ENCODE measurements at regions not wholly inside any gene's neighbourhood (a gene's known extent, or its start where the extent isn't known, plus 50 kb on each side); places are given as distances from the start of the nearest gene placed in this dataset.

DNA sequence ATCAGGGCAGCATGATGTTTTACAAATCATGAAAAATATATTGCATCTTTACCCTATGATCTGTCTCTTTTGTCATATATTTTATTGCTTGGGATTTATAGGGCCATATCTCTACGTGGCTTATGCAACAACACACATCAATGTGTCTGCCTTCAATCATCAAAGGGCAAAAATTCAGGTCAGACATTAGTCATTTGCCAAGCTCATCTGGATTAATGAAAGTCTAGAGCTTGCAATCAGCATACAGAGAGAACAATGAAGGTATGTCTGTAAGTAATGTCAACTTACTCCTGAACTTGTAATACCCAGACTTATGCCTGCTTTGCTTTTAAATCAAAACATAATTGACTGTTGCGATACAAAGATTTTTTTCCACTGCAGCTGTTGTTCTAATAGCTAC, 282.7 kb downstream of the HAO1 start:
- no peaks in the 10 kb centered on the region for H3K4me1 ChIP-seq (ENCODE audit: control insufficient read depth, low read depth, low read length)
- no peaks in the 10 kb centered on the region for H3K36me3 ChIP-seq (ENCODE audit: control insufficient read depth, low read depth, low read length)
- H3K27me3 ChIP-seq (ENCODE audit: control insufficient read depth, insufficient read depth, low read length), result no peaks in the 10 kb centered on the region
- H3K27ac ChIP-seq (ENCODE audit: low read length), result no peak overlapping the region
- no peak overlapping the region for H3K4me3 ChIP-seq (ENCODE audit: low read length)
- H3K9me3 ChIP-seq (ENCODE audit: control insufficient read depth, low read depth, low read length), result no peaks in the 10 kb centered on the region
- no peak overlapping the region for H3K9ac ChIP-seq (ENCODE audit: low read length)

DNA sequence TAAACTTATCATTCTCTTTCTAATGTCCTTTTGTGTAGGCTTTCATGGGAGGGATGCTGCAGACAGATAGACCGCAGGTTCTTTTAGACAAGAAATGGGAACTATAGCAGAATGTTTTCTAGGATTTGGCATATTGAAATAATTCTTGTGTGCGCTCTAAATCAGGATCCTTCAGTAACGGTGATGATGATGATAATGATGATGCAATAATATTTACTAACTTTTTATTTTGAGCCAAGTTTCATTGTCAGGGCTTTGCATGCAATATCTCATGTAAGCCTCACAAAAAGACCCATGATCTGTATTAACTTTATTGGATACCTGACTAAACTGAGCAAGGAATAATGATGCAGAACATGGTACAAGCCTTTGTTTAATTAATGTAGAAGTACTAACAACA, 280.1 kb downstream of the HAO1 start:
- no peaks in the 10 kb centered on the region for H3K9me3 ChIP-seq (ENCODE audit: control insufficient read depth, low read depth, low read length)
- H3K9ac ChIP-seq (ENCODE audit: low read length), result no peak overlapping the region
- H3K36me3 ChIP-seq (ENCODE audit: control insufficient read depth, low read depth, low read length), result no peaks in the 10 kb centered on the region
- no peaks in the 10 kb centered on the region for H3K27me3 ChIP-seq (ENCODE audit: control insufficient read depth, insufficient read depth, low read length)
- no peak overlapping the region for H3K4me3 ChIP-seq (ENCODE audit: low read length)
- peaks cover 4% of the 10 kb centered on the region for H3K4me1 ChIP-seq (ENCODE audit: control insufficient read depth, low read depth, low read length)
- no peak overlapping the region for H3K27ac ChIP-seq (ENCODE audit: low read length)

DNA sequence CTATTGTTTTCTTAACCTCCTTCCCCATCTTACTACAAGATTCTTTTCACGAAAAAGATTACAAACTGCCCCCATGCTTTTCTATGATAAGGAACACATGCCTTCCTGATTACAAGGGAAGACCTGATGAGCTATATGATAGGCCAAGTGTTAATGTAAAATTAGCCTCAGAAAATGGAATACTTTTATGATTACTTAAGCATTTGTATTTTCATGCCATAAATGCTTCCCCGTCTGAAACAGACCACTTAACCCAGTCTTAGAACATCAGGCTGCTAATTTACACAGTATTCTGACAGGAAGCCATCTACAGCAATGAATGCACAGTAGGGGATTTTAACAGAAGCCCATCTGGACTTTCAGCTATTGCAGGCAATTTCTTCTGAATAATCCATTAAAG, 274.9 kb downstream of the HAO1 start:
- Histone ChIP-seq H3K9ac (ENCODE audit: low read length) (no peak overlapping the region), H3K27me3 (ENCODE audit: control insufficient read depth, insufficient read depth, low read length) (no peaks in the 10 kb centered on the region), H3K36me3 (ENCODE audit: control insufficient read depth, low read depth, low read length) (no peaks in the 10 kb centered on the region), H3K27ac (ENCODE audit: low read length) (no peak overlapping the region), H3K9me3 (ENCODE audit: control insufficient read depth, low read depth, low read length) (no peaks in the 10 kb centered on the region), H3K4me1 (ENCODE audit: control insufficient read depth, low read depth, low read length) (peaks cover 7% of the 10 kb centered on the region), H3K4me3 (ENCODE audit: low read length) (no peak overlapping the region)

DNA sequence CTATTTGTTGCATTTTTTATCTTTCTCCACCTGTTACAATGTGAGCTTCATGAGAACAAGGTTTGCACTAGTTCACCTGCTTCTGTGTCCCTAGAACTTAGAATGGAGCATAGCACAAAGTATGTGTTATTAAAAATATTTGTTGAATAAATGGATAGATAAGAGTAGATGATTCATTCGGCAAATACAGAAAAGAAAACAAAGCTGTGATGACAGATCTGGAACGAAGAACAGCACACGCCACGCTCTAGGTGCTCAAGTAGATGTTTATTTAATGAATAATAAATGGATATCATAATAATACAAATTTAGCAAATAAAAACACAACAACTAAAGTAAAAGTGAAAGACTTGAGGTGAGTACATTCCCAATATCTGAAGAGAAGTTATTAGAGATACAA, 273.1 kb downstream of the HAO1 start:
- Histone ChIP-seq H3K27me3 (ENCODE audit: control insufficient read depth, insufficient read depth, low read length) (no peaks in the 10 kb centered on the region), H3K9ac (ENCODE audit: low read length) (no peak overlapping the region), H3K27ac (ENCODE audit: low read length) (no peak overlapping the region), H3K4me3 (ENCODE audit: low read length) (no peak overlapping the region), H3K36me3 (ENCODE audit: control insufficient read depth, low read depth, low read length) (no peaks in the 10 kb centered on the region), H3K4me1 (ENCODE audit: control insufficient read depth, low read depth, low read length) (peaks cover 7% of the 10 kb centered on the region), H3K9me3 (ENCODE audit: control insufficient read depth, low read depth, low read length) (no peaks in the 10 kb centered on the region)

DNA sequence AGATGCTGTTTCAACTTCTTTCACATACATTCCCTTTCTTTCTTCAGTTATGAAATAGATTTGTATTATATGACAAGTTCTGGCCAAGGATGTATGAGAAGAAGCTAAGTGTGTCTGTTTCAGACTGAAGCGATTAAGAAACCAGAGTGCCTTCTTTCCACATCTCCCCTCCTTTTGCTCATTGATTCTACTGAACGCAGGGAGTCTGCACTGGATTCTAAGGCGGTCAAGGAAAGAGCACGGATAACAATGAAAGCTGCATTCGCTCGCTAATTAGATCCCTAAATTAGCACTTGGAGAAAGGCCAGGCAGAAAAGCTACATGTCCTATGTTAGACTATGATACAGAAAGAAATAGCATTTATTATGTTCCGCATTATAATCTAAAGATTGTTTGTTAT, 267.7 kb downstream of the HAO1 start:
- Histone ChIP-seq H3K27me3 (ENCODE audit: control insufficient read depth, insufficient read depth, low read length) (no peaks in the 10 kb centered on the region), H3K9ac (ENCODE audit: low read length) (no peak overlapping the region), H3K4me1 (ENCODE audit: control insufficient read depth, low read depth, low read length) (peaks cover 5% of the 10 kb centered on the region), H3K36me3 (ENCODE audit: control insufficient read depth, low read depth, low read length) (no peaks in the 10 kb centered on the region), H3K9me3 (ENCODE audit: control insufficient read depth, low read depth, low read length) (no peaks in the 10 kb centered on the region), H3K27ac (ENCODE audit: low read length) (no peak overlapping the region), H3K4me3 (ENCODE audit: low read length) (no peak overlapping the region)

DNA sequence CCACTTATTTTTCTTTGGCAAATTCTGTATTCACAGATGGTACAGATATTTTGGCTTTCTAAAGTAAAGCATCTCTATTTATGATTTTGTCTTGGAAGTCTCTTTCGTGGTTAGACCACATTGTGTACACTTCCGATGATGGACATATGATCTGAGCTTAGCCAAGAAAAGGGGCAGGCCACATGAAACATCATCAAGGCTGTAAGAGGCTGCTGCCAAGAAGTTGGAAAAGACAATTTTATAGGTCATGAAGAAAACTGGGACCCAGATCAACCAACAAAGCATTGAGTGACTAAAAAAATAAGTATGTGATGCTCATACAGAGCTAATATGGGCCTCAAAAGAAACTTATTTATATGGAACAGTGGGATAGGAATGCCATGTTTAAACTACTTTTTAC, 266.4 kb downstream of the HAO1 start:
- H3K27ac ChIP-seq (ENCODE audit: low read length), result no peak overlapping the region
- H3K4me3 ChIP-seq (ENCODE audit: low read length), result no peak overlapping the region
- no peaks in the 10 kb centered on the region for H3K9me3 ChIP-seq (ENCODE audit: control insufficient read depth, low read depth, low read length)
- peaks cover 5% of the 10 kb centered on the region for H3K4me1 ChIP-seq (ENCODE audit: control insufficient read depth, low read depth, low read length)
- H3K36me3 ChIP-seq (ENCODE audit: control insufficient read depth, low read depth, low read length), result no peaks in the 10 kb centered on the region
- H3K27me3 ChIP-seq (ENCODE audit: control insufficient read depth, insufficient read depth, low read length), result no peaks in the 10 kb centered on the region
- no peak overlapping the region for H3K9ac ChIP-seq (ENCODE audit: low read length)

DNA sequence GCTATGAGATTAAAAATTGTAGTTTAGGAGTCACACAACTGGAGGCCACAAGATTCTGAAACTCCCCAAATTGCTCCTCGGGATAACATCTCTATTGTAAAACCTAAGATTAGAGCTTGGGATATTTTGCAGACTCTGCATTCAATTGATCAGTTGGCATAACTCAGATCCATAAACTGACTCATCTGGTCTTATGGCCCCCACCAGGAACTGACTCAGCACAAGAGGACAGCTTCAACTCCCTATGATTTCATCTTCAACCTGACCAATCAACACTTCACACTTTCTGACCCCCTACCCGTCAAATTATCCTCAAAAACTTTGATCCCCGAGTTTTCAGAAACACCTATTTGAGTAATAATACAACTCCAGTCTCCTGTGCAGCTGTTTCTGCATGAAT, 257.3 kb downstream of the HAO1 start:
- H3K27me3 ChIP-seq (ENCODE audit: control insufficient read depth, insufficient read depth, low read length), result no peaks in the 10 kb centered on the region
- no peaks in the 10 kb centered on the region for H3K9me3 ChIP-seq (ENCODE audit: control insufficient read depth, low read depth, low read length)
- H3K9ac ChIP-seq (ENCODE audit: low read length), result no peak overlapping the region
- no peaks in the 10 kb centered on the region for H3K4me1 ChIP-seq (ENCODE audit: control insufficient read depth, low read depth, low read length)
- no peak overlapping the region for H3K4me3 ChIP-seq (ENCODE audit: low read length)
- H3K27ac ChIP-seq (ENCODE audit: low read length), result no peak overlapping the region
- H3K36me3 ChIP-seq (ENCODE audit: control insufficient read depth, low read depth, low read length), result no peaks in the 10 kb centered on the region

DNA sequence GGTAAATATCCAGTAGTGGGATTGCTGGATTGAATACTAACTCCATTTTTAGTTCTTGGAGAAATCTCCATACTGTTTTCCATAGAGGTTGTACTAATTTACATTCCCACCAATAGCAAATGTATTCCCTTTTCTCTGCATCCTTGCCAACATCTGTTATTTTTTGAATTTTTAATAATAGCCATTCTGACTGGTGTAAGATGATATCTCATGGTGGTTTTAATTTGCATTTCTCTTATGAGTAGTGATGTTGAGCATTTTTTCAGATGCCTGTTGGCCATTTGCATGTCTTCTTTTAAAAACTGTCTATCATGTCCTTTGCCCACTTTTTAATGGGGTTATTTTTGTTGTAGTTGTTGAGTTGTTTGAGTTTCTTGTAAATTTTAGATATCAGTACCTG, 253.2 kb downstream of the HAO1 start:
- Histone ChIP-seq H3K4me3 (ENCODE audit: low read length) (no peak overlapping the region), H3K36me3 (ENCODE audit: control insufficient read depth, low read depth, low read length) (no peaks in the 10 kb centered on the region), H3K4me1 (ENCODE audit: control insufficient read depth, low read depth, low read length) (no peaks in the 10 kb centered on the region), H3K9ac (ENCODE audit: low read length) (no peak overlapping the region), H3K9me3 (ENCODE audit: control insufficient read depth, low read depth, low read length) (no peaks in the 10 kb centered on the region), H3K27ac (ENCODE audit: low read length) (no peak overlapping the region), H3K27me3 (ENCODE audit: control insufficient read depth, insufficient read depth, low read length) (no peaks in the 10 kb centered on the region)

DNA sequence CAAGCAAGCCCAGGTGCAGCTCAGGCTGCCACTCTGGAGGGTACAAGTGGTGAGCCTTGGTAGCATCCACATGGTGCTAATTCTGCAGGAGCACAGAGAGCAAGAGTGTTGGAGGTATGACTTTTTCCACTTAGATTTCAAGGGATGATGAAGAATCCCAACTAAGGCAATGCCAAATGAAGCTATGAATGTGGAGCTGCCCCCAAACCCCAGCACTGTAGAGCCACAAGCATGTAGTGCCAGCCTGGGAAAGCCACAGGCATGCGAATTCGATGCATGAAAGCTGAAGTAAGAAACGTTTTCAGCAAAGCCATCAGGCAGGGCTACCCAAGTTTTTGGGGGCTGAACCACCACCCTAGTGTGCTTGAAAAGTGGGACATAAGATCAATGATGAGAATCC, 251.1 kb downstream of the HAO1 start:
- no peaks in the 10 kb centered on the region for H3K36me3 ChIP-seq (ENCODE audit: control insufficient read depth, low read depth, low read length)
- no peak overlapping the region for H3K27ac ChIP-seq (ENCODE audit: low read length)
- no peak overlapping the region for H3K9ac ChIP-seq (ENCODE audit: low read length)
- no peak overlapping the region for H3K4me3 ChIP-seq (ENCODE audit: low read length)
- H3K27me3 ChIP-seq (ENCODE audit: control insufficient read depth, insufficient read depth, low read length), result no peaks in the 10 kb centered on the region
- H3K4me1 ChIP-seq (ENCODE audit: control insufficient read depth, low read depth, low read length), result no peaks in the 10 kb centered on the region
- no peaks in the 10 kb centered on the region for H3K9me3 ChIP-seq (ENCODE audit: control insufficient read depth, low read depth, low read length)

DNA sequence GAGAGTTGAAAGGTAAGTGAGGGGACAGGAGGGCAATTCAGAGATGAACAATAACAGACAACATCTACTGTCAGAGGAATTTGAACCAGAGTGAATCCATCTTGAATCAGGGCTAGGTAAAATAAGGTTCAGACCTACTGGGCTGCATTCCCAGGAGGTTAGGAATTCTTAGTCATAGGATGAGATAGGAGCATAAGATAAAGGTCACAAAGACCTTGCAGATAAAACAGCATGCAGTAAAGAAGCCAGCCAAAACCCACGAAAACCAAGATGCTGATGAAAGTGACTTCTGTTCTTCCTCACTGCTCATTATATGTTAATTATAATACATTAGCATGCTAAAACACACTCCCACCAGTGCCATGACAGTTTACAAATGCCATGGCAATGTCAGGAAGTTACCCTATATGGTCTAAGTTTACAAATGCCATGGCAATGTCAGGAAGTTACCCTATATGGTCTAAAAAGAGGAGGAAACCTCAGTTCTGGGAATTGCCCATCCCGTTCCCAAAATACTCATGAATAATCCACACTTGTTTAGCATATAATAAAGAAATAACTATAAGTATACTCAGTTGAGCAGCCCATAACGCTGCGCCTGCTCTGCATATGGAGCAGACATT, 248.5 kb downstream of the HAO1 start:
- Histone ChIP-seq H3K9me3 (ENCODE audit: control insufficient read depth, low read depth, low read length) (no peaks in the 10 kb centered on the region), H3K4me1 (ENCODE audit: control insufficient read depth, low read depth, low read length) (no peaks in the 10 kb centered on the region), H3K4me3 (ENCODE audit: low read length) (no peak overlapping the region), H3K36me3 (ENCODE audit: control insufficient read depth, low read depth, low read length) (no peaks in the 10 kb centered on the region), H3K9ac (ENCODE audit: low read length) (no peak overlapping the region), H3K27me3 (ENCODE audit: control insufficient read depth, insufficient read depth, low read length) (no peaks in the 10 kb centered on the region), H3K27ac (ENCODE audit: low read length) (no peak overlapping the region)

DNA sequence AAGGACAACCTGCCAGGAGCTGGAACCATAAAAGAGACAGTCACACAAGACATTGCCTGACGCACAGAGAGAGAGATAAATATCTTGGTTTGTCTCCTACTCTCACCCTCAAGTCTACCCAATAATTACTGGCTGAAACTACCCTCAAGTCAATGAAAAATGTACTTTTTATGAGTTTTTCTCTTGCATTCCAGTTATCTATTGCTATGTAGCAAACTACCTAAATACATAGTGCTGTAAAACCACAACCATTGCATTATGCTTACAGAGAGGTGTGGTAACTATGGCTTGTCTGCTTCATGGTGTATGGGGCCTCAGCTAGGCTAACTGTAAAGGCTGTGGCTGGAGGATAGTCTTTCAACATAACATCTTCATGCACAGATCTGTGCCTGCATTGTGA, 247.8 kb downstream of the HAO1 start:
- H3K27ac ChIP-seq (ENCODE audit: low read length), result no peak overlapping the region

DNA sequence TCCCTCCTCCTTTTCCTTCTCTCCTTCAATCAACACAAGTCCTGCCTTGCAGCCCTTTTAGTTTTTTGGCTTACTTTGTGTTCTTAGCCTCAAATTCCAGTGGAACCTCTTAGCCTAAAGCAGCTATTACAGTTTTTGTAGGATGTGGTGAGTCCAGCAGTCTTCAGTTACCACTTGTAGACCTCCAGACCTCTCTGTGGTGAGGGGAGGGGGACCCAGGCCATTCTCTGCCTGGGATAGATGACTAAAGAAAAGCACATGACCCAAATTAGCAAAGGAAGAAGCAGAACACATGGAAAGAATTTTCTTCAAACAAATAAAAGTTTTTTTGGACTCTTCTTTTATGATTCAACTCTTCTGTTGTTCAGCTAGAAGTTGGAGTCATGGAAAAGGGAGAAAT, 246.5 kb downstream of the HAO1 start:
- Histone ChIP-seq H3K36me3 (ENCODE audit: control insufficient read depth, low read depth, low read length) (no peaks in the 10 kb centered on the region), H3K9ac (ENCODE audit: low read length) (no peak overlapping the region), H3K9me3 (ENCODE audit: control insufficient read depth, low read depth, low read length) (no peaks in the 10 kb centered on the region), H3K27me3 (ENCODE audit: control insufficient read depth, insufficient read depth, low read length) (no peaks in the 10 kb centered on the region), H3K4me1 (ENCODE audit: control insufficient read depth, low read depth, low read length) (no peaks in the 10 kb centered on the region), H3K27ac (ENCODE audit: low read length) (no peak overlapping the region), H3K4me3 (ENCODE audit: low read length) (no peak overlapping the region)

More for the DNA sequence above, 247.8 kb downstream of the HAO1 start:
- Histone ChIP-seq H3K9ac (ENCODE audit: low read length) (no peak overlapping the region), H3K9me3 (ENCODE audit: control insufficient read depth, low read depth, low read length) (no peaks in the 10 kb centered on the region), H3K4me3 (ENCODE audit: low read length) (no peak overlapping the region), H3K27me3 (ENCODE audit: control insufficient read depth, insufficient read depth, low read length) (no peaks in the 10 kb centered on the region), H3K36me3 (ENCODE audit: control insufficient read depth, low read depth, low read length) (no peaks in the 10 kb centered on the region), H3K4me1 (ENCODE audit: control insufficient read depth, low read depth, low read length) (no peaks in the 10 kb centered on the region)

All from iPS-18a (cell line).